ENCODE measurements at regions not wholly inside any gene's neighbourhood (a gene's known extent, or its start where the extent isn't known, plus 50 kb on each side); places are given as distances from the start of the nearest gene placed in this dataset.

DNA sequence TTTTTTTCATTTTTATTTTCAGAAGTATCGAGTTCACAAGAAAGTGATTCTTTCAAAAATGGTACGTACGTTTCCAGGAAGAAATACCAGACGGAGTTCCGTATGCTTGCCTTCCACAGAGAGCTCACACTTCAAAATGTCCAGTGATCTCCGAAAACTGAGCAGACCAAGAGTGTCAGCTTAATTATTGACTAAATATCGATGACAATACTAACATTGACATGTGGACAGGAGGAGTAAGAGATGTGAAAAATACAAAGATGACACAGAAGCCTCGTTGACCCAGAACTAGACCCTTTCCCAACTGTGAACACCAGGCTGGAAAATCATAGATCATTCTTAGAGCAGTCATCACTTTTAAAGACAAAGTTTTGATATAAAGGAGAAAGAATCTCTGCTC, 440.0 kb upstream of the POU3F3 start:
- TF ChIP-seq, protein P1, sequence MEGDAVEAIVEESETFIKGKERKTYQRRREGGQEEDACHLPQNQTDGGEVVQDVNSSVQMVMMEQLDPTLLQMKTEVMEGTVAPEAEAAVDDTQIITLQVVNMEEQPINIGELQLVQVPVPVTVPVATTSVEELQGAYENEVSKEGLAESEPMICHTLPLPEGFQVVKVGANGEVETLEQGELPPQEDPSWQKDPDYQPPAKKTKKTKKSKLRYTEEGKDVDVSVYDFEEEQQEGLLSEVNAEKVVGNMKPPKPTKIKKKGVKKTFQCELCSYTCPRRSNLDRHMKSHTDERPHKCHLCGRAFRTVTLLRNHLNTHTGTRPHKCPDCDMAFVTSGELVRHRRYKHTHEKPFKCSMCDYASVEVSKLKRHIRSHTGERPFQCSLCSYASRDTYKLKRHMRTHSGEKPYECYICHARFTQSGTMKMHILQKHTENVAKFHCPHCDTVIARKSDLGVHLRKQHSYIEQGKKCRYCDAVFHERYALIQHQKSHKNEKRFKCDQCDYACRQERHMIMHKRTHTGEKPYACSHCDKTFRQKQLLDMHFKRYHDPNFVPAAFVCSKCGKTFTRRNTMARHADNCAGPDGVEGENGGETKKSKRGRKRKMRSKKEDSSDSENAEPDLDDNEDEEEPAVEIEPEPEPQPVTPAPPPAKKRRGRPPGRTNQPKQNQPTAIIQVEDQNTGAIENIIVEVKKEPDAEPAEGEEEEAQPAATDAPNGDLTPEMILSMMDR (IDR thresholded peaks at IDR 0.05; ENCODE audit: insufficient read depth, low read length, poor library complexity, severe bottlenecking) = no peak
- TF ChIP-seq EZH2phosphoT487 (conservative IDR thresholded peaks at IDR 0.05; ENCODE audit: low read length) = no peak
